ENCODE measurements at regions not wholly inside any gene's neighbourhood (a gene's known extent, or its start where the extent isn't known, plus 50 kb on each side); places are given as distances from the start of the nearest gene placed in this dataset.

DNA sequence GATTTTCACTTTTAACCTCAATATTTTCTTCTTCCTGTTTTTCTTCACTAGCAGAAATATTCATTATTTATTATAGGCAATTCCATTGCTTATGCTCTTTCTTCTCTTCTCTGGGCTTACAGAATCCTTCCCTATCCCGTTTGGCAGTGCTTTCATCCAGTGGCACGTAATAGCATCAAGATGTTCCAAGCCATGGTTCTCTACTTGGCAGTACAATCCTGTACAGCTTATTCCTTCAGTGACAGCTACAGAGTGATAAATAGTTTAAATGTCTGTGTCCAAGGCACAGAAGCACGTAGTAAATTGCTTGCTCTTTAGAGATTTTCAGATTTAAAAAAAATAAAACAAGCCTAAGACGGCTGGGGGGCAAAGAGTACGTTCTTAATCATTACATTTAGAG is 1964.3 kb downstream of the SUCLG1 start:
- DNase-seq (ENCODE audit: low read depth), result no peak
- TF ChIP-seq, protein P1, sequence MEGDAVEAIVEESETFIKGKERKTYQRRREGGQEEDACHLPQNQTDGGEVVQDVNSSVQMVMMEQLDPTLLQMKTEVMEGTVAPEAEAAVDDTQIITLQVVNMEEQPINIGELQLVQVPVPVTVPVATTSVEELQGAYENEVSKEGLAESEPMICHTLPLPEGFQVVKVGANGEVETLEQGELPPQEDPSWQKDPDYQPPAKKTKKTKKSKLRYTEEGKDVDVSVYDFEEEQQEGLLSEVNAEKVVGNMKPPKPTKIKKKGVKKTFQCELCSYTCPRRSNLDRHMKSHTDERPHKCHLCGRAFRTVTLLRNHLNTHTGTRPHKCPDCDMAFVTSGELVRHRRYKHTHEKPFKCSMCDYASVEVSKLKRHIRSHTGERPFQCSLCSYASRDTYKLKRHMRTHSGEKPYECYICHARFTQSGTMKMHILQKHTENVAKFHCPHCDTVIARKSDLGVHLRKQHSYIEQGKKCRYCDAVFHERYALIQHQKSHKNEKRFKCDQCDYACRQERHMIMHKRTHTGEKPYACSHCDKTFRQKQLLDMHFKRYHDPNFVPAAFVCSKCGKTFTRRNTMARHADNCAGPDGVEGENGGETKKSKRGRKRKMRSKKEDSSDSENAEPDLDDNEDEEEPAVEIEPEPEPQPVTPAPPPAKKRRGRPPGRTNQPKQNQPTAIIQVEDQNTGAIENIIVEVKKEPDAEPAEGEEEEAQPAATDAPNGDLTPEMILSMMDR (conservative IDR thresholded peaks at IDR 0.05; ENCODE audit: low read depth, low read length), result no peak
- H3K4me3 ChIP-seq (ENCODE audit: low read length), result no peak overlapping the region

DNA sequence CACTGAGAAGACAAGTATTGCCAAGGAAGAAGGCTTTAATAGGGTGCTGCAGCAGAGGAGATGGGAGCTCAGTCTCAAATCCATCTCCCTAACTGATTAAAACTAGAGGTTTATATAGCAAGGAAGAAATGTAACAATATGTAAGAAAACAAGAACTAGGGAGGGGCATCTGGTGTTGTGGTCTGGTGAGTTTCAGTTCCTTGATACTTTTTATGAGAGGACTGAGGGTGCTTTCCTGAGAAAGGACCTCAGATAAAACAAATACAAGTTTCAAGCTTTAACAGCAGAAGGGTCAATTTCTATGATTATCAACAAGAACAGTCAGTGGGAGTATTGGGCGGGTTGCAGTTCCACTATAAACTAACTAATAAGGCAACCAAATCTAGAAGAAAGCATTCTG is 1967.5 kb downstream of the SUCLG1 start:
- no peak overlapping the region for H3K4me3 ChIP-seq (ENCODE audit: low read length)
- TF ChIP-seq, protein P1 (conservative IDR thresholded peaks at IDR 0.05; ENCODE audit: low read depth, low read length), result no peak
- DNase-seq (ENCODE audit: low read depth), result no peak

GRCh38 chr2:82487354-82487753 is 1971.7 kb downstream of the SUCLG1 start:
- no peak for DNase-seq (ENCODE audit: low read depth)
- TF ChIP-seq, protein P1 (conservative IDR thresholded peaks at IDR 0.05; ENCODE audit: low read depth, low read length), result no peak
- H3K4me3 ChIP-seq (ENCODE audit: low read length), result no peak overlapping the region

- TF ChIP-seq, protein P1 (conservative IDR thresholded peaks at IDR 0.05; ENCODE audit: low read depth, low read length), result no peak
- no peak overlapping the region for H3K4me3 ChIP-seq (ENCODE audit: low read length)
- DNase-seq (ENCODE audit: low read depth), result no peak
Measured at GRCh38 chr2:82485701-82486100, 1973.4 kb downstream of the SUCLG1 start.

DNA sequence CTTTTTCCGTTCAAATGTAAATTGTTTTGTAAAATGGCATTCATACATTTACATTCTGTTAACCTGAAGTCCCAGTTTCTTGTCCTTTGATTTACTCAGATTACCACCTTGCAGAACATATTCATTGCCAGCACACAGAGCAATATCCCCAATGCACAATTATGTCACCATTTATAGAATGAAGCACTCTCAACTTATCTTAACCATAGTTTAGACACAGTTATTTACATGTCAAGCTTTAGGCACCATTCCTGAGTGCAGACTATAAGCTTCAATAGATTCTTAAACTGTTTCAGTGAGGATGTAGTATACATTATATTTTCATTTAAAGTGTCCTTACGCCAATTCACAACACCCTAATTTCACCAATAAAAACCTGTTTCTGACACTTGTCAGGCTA is 1977.9 kb downstream of the SUCLG1 start:
- no peak for DNase-seq (ENCODE audit: low read depth)
- TF ChIP-seq, protein P1 (conservative IDR thresholded peaks at IDR 0.05; ENCODE audit: low read depth, low read length), result no peak
- no peak overlapping the region for H3K4me3 ChIP-seq (ENCODE audit: low read length)

GRCh38 chr2:82478641-82479040 is 1980.4 kb downstream of the SUCLG1 start:
- H3K4me3 ChIP-seq (ENCODE audit: low read length), result no peak overlapping the region
- TF ChIP-seq, protein P1 (conservative IDR thresholded peaks at IDR 0.05; ENCODE audit: low read depth, low read length), result no peak
- no peak for DNase-seq (ENCODE audit: low read depth)

- no peak for DNase-seq (ENCODE audit: low read depth)
- TF ChIP-seq, protein P1 (conservative IDR thresholded peaks at IDR 0.05; ENCODE audit: low read depth, low read length), result no peak
- no peak overlapping the region for H3K4me3 ChIP-seq (ENCODE audit: low read length)
Measured at GRCh38 chr2:82476094-82476493, 1983.0 kb downstream of the SUCLG1 start.
